H1 (cell line): ENCODE measurements at regions not wholly inside any gene's neighbourhood (a gene's known extent, or its start where the extent isn't known, plus 50 kb on each side); places are given as distances from the start of the nearest gene placed in this dataset.

Experiments
- ATF3 ChIP-seq: IDR thresholded peaks from 2 replicates; pipeline ENCODE4 v1.6.1; 2011; ENCODE audit warnings: low read depth, mild to moderate bottlenecking, low read length; ENCODE audit not compliant: insufficient read depth
- CTCF ChIP-seq, 3 experiments: IDR thresholded peaks; 1 replicate in 2 of 3; 2 replicates in 1 of 3; pipeline versions ENCODE4 v1.5.1 to v1.6.1; 2011; ENCODE audit warnings: low read length in 3 of 3, mild to moderate bottlenecking in 3 of 3, inconsistent platforms in 2 of 3, low read depth in 1 of 3, moderate library complexity in 1 of 3; ENCODE audit not compliant: insufficient read depth in 1 of 3; ENCODE audit errors: control extremely low read depth in 1 of 3
- KDM1A ChIP-seq: fragments of 200-600, 300-600 bp; sonication (generic); IDR thresholded peaks from 2 replicates; pipeline ENCODE4 v1.7.1; 2016; ENCODE audit warnings: mild to moderate bottlenecking, low read length, borderline replicate concordance
- POLR2A ChIP-seq, 2 experiments: IDR thresholded peaks; 1 replicate in 1 of 2; 2 replicates in 1 of 2; pipeline ENCODE4 v1.6.1; 2011; ENCODE audit warnings: low read depth in 2 of 2, low read length in 2 of 2, mild to moderate bottlenecking in 2 of 2; ENCODE audit errors: control extremely low read depth in 1 of 2
- SIX5 ChIP-seq: IDR thresholded peaks from 2 replicates; pipeline ENCODE4 v1.6.1; 2011; ENCODE audit warnings: mild to moderate bottlenecking, low read depth, low read length
- TBP ChIP-seq: IDR thresholded peaks from 2 replicates; pipeline ENCODE4 v1.6.1; 2011; ENCODE audit warnings: low read depth, low read length, improper control_type of control experiment
- TCF12 ChIP-seq: IDR thresholded peaks from 2 replicates; pipeline ENCODE4 v1.6.1; 2011; ENCODE audit warnings: low read depth, mild to moderate bottlenecking, low read length

- TF ChIP-seq POLR2A (IDR thresholded peaks at IDR 0.05; ENCODE audit: control extremely low read depth in 1 of 2, low read depth in 2 of 2, low read length in 2 of 2) (no peak), SIX5 (no peak), CTCF (IDR thresholded peaks at IDR 0.05; ENCODE audit: control extremely low read depth in 1 of 3, insufficient read depth in 1 of 3, low read depth in 1 of 3, low read length in 3 of 3) (no peak), TBP (no peak), KDM1A (no peak), TCF12 (no peak), ATF3 (no peak)
These were observed 394.4 kb downstream of the IPO8 start for GRCh38 chr12:30301291-30301690.
